NCI-H2081 treated with DMSO at 0.1 percent for 48 hours (cell line): ENCODE measurements at regions not wholly inside any gene's neighbourhood (a gene's known extent, or its start where the extent isn't known, plus 50 kb on each side); places are given as distances from the start of the nearest gene placed in this dataset.

Experiments
- DNase-seq: peaks from one replicate; lab custom pipeline; 2025; lab: John Stamatoyannopoulos, UW

GRCh38 chr2:146143971-146144370, 1624.1 kb upstream of the ZEB2 start:
- no peak for DNase-seq

- no peak for DNase-seq
Measured at GRCh38 chr2:146138820-146139219, 1618.9 kb upstream of the ZEB2 start.

- no peak for DNase-seq
Measured at GRCh38 chr2:146135245-146135644, 1615.3 kb upstream of the ZEB2 start.

DNA sequence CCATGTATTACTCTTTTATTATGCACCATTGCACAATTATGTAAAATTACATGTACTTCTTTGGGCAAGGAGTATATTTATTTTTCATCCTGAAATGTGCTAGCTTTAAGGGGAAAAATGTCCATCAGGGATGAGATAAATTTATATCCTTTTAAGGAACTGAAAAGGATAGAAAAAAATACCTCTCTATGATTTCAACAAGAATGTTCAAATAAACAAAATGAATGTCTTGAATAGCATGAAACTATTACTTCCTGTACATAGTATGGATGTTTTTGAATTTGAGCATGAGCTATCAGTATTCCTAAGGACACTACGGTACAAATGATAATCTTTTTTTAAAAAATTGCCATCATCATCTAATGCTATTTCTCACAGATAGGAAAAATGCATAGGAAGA, 1611.9 kb upstream of the ZEB2 start:
- DNase-seq, result no peak

DNA sequence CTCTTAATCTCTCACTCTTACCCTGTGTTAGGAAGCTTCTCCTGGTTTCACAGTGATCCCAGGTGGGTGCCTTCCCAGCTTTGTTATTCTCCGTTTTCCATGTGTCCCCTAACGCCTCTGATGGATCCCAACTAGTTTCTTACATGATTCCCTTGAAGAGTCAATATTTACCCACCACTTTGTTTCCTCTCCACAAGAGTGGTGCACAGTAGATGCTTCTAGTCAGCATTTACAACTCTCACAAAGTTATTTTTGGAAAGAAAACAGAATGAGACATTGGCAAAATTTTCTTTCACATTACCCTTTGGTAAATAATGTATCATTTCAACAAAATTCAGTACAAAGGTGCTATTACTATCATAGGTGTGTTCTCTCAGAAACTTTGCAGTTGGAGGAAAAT, 1611.1 kb upstream of the ZEB2 start:
- DNase-seq, result no peak

DNA sequence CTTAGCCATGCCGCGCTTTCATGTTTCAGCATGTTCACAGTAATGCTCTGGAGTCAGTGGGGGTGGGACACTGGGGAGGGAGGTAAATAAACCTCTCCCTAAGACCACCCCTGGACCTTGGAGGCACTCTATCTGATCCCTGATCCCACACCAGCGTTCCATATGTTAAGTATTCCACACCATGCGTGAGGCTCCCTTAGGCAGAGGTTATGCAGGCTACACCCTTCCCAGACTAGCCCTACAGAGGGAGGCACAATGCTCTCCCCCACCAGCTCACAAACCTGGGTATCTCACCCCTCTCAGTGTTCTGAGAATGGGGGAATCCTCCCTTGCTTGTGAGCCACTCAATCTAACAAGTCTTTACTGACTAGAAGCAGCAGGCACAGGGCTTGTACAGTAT, 1610.4 kb upstream of the ZEB2 start:
- no peak for DNase-seq

DNA sequence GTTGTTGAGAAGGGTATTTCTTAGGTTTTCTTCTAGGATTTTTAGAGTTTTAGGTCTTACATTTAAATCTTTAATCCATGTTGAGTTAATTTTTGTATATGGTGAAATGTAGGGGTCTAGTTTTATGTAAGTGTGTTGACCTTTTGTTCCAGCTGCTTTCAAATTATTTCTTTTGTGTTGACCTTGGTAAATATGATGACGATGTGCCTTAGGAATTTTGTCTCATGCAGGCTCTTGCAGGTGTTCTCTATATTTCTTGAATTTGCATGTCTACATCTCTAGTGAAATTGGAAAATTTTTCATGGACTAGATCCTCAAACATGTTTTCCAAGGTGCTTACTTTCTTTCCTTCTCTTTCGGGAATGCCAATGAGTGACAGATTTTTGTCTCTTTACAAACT, 1609.3 kb upstream of the ZEB2 start:
- DNase-seq, result no peak

DNA sequence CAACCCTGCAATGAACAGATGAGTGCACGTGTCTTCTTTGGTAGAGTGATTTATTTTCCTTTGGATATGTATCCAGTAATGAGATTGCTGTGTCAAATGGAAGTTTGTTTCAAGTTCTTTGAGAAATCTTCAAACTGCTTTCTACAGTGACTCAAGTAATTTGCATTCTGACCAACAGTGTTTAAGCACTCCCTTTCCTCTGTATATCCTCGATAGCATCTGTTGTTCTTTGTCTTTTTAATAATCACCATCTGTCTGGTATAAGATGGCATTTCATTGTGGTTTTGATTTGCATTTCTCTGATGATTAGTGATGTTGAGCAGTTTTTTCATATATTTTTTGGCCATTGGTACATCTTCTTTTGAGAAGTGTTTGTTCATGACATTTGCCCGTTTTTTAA, 1608.3 kb upstream of the ZEB2 start:
- DNase-seq, result no peak

GRCh38 chr2:146125551-146125950, 1605.6 kb upstream of the ZEB2 start:
- no peak for DNase-seq

DNA sequence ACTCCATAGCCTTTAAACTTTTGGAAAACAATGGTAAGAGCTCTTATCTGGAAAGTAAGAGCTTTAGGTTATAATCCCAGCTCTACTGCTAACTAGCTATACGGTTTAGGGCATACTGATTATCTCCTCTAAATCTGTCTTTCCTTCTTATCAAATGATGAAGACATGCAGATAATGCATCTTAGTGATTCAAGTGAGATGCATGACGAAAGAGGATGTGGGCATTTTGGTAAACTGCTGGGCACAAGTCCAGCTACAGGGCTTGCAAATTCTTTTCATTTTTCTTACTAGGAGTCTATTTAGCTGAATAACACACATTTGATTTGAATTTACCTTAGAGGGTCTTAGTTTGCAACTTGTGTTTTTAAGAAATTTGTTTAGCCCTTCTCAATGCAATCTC, 1604.8 kb upstream of the ZEB2 start:
- DNase-seq, result no peak

GRCh38 chr2:146123714-146124113, 1603.8 kb upstream of the ZEB2 start:
- no peak for DNase-seq

- no peak for DNase-seq
Measured at GRCh38 chr2:146123256-146123655, 1603.3 kb upstream of the ZEB2 start.

GRCh38 chr2:146119586-146119985, 1599.7 kb upstream of the ZEB2 start:
- DNase-seq, result no peak

DNA sequence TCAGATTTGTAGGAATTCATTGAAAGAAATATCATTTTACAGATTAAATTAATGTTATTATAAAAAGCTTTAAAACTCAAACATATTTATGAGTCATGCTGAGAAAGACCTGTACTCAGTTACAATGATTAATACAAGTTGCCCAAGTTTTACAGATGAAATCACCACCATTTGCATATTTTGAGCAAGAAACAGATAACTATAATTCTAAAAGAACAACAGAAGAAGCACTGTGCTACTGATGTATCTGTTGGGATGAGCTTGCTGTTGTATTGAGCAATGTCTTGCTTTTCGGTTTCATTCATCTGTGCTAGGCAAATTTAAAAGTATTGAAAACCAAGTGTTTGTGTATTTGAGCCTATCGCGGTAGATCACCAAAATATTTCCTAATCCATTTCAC, 1589.1 kb upstream of the ZEB2 start:
- DNase-seq, result no peak

DNA sequence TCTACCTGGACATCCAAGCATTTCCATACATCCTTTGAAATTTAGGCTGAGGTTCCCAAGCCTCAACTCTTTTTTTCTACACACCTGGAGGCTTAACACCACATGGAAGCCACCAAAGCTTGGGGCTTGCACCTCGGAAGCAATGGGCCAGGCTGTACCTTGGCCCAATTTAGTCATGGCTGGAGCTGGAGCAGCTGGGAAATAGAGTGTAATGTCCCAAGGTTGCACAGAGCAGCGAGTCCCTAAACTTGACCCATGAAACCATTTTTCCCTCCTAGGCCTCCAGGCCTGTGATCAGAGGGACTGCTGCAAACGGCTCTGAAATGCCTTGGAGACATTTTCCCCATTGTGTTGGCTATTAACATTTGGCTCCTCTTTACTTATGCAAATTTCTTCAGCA, 1574.3 kb upstream of the ZEB2 start:
- DNase-seq, result no peak

DNA sequence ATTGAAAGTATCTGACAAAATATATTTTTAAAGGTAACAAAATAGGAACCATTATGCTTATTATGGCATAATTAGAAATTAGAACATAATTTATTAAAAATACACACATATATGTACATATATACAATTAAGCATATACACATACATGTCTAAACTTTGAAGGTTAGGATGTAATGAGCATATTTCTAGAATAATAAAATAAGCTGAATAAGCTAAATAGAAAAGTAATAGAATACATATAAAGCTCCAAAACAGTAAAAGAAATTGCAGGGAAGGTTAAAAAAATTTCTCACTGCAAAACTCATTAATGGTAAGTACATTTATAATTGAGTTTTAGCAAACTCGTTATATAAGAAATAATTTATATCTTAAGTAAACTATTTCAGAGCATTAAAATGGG, 1561.5 kb upstream of the ZEB2 start:
- DNase-seq, result no peak

GRCh38 chr2:146080925-146081324, 1561.0 kb upstream of the ZEB2 start:
- no peak for DNase-seq

DNA sequence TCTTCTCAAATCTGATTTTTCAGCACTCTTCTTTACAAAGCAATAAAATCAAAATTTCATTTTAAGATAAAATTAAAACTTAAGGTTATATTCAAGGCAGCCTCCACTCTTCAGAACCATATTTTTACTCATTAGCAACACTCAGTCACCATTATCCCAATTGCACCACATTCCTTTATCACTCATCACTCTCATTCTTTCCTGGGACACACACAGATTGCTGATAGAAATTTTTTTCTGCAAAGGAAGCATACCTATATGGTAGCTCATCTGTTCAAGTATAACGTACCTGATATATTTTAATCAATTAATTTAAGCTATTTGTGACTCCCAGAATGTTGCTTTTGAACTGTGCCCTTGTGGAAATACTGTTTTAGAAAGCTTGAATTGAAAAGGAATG, 1559.3 kb upstream of the ZEB2 start:
- DNase-seq, result no peak

DNA sequence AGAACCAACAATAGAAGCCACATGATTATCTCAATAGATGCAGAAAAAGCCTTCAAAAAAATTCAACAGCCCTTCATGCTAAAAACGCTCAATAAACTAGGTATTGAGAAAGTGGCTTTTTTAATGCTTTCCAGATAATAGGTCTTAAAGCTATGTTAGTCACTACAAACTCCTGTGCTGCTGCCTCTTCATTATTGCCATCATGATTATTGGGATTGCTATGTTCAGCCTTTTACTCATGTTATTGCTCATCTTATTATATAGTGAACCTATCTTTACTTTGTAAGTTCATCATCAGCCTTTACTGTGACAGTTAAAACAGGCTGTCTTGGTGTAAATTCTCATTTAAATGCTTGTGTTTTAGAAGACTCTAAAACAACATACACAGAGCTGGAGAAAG, 1557.2 kb upstream of the ZEB2 start:
- DNase-seq, result no peak

- DNase-seq, result no peak
Measured at GRCh38 chr2:146068051-146068450, 1548.1 kb upstream of the ZEB2 start.

DNA sequence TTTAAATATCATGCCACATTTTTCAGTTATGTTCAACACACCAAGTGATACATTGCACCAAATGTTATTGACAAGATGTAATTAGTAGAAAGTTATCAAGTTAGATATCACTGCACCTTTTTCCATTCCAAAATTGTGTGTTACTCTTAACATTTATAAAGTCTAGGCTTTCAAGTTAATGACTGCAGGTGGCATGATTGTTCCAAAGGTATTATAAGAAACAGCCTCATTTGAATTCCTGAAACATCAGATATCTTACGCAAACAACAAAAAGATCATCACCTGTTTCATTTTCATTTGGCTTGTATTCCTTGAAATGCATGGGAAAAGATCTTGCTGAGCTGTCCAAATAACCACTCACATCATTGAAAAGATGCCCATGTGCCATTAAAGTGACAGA, 1528.2 kb upstream of the ZEB2 start:
- no peak for DNase-seq

- no peak for DNase-seq
Measured at GRCh38 chr2:146041274-146041910, 1521.5 kb upstream of the ZEB2 start.

DNA sequence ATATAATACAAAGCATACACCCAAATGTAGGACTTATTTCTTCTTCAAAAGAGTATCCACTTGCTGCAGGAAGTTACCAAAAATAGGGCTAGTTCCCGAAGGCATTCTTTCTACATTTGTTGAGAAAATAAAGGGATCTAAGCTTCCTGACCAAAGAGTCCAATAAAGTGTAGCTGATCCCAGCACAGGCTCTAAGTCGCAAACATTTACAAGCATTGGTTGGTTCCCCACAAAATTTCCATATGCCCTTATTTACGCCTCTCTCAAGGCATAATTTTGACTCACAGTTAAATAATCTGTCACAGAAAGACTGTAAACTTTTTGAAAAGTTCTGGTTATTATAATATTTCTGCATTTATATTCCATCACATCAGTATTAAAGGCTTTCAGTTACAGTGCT, 1520.1 kb upstream of the ZEB2 start:
- no peak for DNase-seq

DNA sequence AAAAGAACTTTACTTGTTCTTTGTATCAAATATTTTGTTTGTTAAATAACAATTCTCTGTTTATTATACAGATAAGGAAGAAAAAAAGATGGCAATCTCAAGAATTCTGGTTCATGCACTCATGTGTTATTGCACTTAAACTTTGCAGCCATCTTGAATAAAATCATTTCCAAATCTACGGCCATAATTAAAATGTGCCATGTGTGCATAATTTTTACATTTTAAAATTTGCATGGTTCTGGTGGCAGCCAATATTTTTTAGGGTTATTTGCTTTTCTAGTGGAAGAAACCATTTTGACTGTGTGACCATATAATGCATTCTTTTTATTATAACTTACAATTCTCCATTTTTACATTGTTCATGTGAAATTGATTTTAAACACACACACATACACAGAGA, 1518.1 kb upstream of the ZEB2 start:
- DNase-seq, result no peak

DNA sequence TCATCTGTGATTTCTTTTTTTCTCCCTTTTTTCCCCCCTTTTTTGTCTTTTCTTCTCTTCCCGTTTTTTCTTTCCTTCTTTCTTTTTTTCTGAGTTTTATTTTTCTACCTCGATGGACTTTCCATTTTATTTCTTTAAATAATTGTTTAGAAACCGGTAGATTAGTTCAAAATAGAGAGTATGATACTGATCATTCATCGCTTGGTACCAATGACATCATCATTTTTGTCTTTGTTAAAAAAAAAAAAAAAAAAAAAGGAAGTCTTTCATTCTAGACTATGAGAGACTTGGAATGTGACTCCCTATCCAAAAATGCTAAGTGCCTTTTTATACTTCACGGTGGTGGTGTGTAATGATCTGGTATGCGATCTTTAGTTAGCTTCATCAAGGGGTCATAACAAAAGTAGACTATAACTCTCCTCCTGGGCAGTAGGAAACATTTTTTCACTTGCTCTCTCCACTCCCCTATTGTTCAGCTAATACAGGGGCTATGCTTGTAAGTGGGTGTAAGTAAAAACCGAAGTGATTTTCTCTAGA, 1517.5 kb upstream of the ZEB2 start:
- no peak for DNase-seq
